GM12891 (cell line): ENCODE measurements at regions not wholly inside any gene's neighbourhood (a gene's known extent, or its start where the extent isn't known, plus 50 kb on each side); places are given as distances from the start of the nearest gene placed in this dataset.

Source experiments
- DNase-seq: peaks from one replicate; pipeline ENCODE4 v3.0.0; 2011; ENCODE audit warnings: low spot score; ENCODE audit not compliant: insufficient read length
- FAIRE-seq: peaks from 2 replicates; lab custom pipeline; 2011; peaks lifted over from hg19 to GRCh38; lab: Jason Lieb, UNC
- PAX5 ChIP-seq: IDR thresholded peaks from 2 replicates; pipeline ENCODE4 v1.6.1; 2011; ENCODE audit warnings: low read length, moderate library complexity, mild to moderate bottlenecking; ENCODE audit not compliant: insufficient read depth, severe bottlenecking
- POLR2A ChIP-seq: IDR thresholded peaks from 2 replicates; pipeline ENCODE4 v1.6.1; 2011; ENCODE audit warnings: low read depth, low read length, control low read depth
- POLR2AphosphoS5 ChIP-seq: IDR thresholded peaks from 2 replicates; pipeline ENCODE4 v1.6.1; 2011; ENCODE audit warnings: low read depth, low read length, control low read depth
- POU2F2 ChIP-seq: IDR thresholded peaks from 2 replicates; pipeline ENCODE4 v1.6.1; 2011; ENCODE audit warnings: low read depth, mild to moderate bottlenecking, control low read depth, low read length, moderate library complexity
- SPI1 ChIP-seq: IDR thresholded peaks from 2 replicates; pipeline ENCODE4 v1.6.1; 2011; ENCODE audit warnings: low read depth, low read length, control low read depth
- TAF1 ChIP-seq: IDR thresholded peaks from 2 replicates; pipeline ENCODE4 v1.6.1; 2011; ENCODE audit warnings: low read depth, low read length, control low read depth

DNA sequence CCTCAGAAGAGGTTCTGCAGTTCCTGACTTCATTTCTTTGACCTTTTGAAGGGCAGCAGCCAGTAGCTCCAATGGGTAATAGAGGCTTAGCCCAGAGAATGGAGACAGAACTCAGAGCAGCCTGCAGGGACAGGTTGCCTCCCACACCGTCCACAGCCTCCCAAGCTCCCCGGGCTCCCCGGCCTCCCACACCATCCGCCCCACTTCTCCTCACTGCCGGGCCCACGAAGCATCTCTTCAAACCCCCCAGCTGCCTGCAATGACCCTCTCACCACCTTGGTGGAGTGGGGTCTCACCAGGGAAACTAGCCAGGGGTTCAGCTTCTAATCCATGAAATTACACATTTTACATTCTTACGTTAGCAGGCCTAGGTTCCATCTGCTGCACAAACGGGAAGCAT lies 652.0 kb upstream of the SALL3 start:
- no peak for TF ChIP-seq PAX5
- TF ChIP-seq POLR2A, result no peak
- no peak for TF ChIP-seq POU2F2
- TF ChIP-seq TAF1, result no peak
- no peak for TF ChIP-seq POLR2AphosphoS5
- no peak for TF ChIP-seq SPI1
- FAIRE-seq, result no peak
- DNase-seq, result no peak

DNA sequence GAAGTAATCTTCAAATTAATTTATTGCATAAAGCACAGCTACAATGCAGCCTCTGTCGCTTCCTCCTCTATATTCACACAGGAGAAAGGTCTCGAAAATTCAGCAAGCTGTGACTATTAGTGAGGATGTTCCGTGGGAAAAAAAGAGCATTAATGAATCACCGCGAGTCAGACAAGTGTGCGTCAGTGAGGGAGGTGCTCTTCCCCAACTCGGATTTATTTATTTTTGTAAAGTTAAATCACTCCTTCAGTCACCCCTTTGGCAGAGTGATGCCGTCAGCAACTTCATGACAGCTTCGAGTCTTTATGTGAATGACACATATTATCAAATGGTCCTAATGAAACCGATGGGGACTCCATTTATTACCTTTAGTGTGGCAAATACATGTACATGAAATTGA lies 648.9 kb upstream of the SALL3 start:
- TF ChIP-seq POLR2AphosphoS5 (no peak), PAX5 (no peak), POU2F2 (no peak), POLR2A (no peak), SPI1 (no peak), TAF1 (no peak)
- DNase-seq, result no peak
- no peak for FAIRE-seq

DNA sequence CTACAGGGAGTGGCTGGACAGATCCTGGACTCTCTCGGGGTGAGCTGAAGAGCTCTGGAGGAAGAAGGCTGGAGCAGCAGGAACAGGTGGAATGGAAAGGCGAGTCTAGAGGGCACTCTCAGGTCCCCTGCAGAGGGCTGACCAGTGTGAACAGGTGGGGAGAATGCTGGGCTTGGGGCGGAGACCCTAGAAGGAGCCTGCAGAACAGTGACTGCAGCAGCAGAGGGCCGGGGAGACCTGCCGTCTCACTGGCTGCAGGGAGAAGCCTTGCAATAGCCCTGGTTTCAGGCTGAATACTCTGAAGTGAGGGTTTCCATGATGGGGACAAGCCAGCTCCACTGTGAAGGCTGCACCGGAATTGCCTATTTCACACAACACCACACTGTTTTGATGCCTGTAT lies 626.7 kb upstream of the SALL3 start:
- no peak for DNase-seq
- TF ChIP-seq PAX5, result no peak
- FAIRE-seq, result no peak

DNA sequence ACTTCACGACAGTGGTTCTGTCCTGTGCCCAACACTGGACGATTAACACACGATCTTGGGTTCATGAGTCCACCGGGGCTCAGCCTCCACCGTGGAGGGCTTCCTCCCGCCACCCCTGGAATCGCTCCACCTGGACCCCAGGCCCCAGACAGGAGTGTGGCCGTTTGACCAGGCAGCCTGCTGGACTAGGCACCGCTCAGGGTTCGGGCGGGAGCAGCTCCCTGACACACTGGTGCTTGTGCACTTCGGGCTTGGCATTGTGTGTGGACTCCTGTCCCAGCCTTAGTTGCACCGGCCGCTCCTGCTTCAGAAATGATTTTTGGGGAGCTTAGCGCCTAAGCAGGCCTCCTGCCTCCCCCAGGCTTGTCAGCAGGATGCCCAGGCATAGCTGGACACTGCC lies 617.4 kb upstream of the SALL3 start:
- TF ChIP-seq POLR2AphosphoS5 (no peak), SPI1 (no peak)
- FAIRE-seq (no peak), DNase-seq (no peak)

DNA sequence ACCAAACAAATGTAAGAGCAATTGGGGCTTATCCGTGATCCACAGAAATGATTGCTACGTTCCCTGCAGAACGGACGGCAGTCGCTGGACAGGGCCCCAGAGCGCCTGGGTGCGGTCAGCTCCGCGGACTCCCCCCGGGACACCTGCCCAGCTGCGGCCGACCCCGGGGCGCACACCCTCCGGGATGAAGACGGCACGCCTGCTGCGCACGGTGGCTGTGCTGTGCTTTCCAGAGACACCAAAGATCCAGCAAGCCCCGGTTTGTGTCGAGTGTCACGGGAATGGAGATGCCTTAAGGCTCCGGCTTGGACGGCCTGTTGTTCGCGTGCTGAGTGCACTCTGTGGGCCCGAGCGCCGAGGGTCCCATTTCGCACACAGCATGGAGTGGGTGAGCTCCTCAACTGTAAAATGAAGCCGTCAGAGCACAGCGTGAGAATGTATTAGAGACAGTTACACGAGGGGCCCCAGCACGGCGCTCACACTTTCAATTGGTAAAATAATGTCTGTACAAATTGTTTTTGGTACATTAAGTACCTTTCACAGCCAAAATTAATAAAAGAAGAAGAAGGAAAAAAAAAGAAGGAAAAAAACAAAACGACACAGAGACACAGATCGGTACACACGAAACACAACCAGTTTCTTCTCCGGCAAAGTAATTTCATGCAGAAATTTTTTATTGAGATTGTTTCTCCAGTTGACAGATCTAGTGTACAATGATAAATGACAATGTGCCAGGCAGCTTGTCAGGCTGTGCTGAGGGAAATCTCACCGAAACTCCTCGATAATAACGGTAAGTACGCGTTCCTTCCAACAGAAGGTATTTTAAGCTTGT lies 615.8 kb upstream of the SALL3 start:
- FAIRE-seq (no peak), DNase-seq (no peak)
- TF ChIP-seq TAF1 (no peak), POU2F2 (no peak), SPI1 (no peak), PAX5 (no peak), POLR2A (no peak), POLR2AphosphoS5 (no peak)

DNA sequence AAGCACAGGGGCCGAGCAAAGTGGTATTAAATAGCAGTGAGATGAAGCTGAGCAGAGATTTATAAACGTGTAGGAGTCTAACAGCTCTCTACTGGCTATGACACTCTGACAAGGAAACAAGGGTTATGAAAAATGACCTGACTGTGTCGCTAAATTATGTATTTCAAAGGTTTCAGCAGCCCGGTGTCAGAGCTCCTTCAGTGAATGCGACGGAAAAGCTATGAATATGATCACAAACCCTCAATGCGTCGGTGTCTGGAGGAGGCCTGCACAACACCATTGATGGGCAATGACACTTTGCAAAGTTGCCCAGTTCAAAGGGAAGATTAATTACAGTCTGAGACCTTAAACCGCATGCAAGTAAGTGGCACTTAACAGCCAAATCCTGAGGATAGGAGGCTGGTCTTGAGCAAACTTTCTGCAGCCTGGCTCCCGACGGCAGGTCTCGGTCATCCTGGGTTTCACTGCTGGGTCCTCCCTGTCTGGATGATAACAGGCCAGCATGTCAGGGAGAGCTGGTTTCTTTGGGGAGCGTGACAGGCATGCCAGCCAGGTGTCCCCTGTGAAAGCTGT lies 615.1 kb upstream of the SALL3 start:
- TF ChIP-seq POLR2AphosphoS5, result no peak
- no peak for TF ChIP-seq SPI1
- TF ChIP-seq PAX5, result no peak
- no peak for DNase-seq
- FAIRE-seq, result no peak

DNA sequence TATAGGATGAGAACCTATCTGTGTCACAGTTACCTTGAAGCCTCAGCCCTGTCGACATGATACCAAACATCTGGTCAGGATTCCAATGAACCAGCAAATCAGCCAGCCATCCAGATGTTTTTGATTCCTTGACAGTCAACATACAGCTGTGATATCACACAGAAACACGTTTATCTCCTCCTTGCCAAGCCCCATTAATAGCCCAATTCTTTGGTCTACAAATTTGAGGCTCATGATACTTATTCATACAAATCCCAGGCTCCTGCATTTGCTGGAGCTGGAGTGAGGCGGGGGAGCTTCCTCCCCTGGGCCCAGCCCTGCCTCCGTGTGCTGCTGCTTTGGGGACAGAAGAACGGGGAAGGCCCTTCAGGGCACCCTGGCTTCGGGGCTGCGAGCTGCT lies 611.6 kb upstream of the SALL3 start:
- FAIRE-seq, result no peak
- DNase-seq, result no peak
- TF ChIP-seq PAX5 (no peak), POLR2A (no peak), SPI1 (no peak), POLR2AphosphoS5 (no peak), POU2F2 (no peak), TAF1 (no peak)

DNA sequence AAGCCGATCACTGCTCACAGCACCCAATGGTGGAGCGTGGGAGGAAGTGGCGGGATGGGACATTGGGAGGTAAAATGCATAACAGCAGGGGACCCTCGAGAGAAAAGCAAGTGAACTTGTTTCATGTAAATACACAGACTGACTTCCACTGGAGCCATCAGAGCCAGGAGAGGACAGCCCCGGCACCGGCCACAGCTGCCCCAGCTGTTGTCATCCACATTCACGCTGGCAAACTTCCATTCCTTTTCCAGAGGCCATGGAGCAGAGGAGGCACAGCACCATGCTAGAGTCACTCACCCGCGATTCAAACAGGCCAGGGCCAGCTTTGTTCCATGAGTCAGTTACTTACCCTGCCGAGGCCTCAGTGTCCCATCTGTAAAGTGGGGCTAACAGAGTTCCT lies 610.9 kb upstream of the SALL3 start:
- no peak for FAIRE-seq
- no peak for DNase-seq
- no peak for TF ChIP-seq SPI1
- no peak for TF ChIP-seq POLR2A
- no peak for TF ChIP-seq PAX5
- no peak for TF ChIP-seq POLR2AphosphoS5
- TF ChIP-seq TAF1, result no peak
- TF ChIP-seq POU2F2, result no peak

DNA sequence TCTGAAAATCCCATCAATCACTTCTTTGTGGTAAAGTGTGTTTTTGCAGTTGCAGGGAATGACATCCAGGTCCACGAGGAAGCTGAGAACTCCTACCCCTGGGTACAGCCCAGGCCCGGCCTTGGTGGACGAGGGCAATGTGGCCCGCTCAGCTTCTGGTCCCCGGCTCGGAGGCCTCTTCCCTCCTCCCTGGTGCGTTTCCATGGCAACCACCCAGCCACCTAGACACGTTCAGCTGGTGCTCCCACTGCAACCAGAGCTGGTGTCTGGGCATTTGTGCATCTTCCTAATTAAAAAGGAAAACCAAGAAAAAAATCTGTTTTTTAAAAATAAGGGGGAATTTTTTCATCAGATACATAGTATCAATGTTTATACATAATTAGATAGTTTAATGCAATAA lies 603.6 kb upstream of the SALL3 start:
- DNase-seq (no peak), FAIRE-seq (no peak)
- TF ChIP-seq SPI1, result no peak
- TF ChIP-seq POLR2A, result no peak
- no peak for TF ChIP-seq PAX5
- TF ChIP-seq POU2F2, result no peak
- TF ChIP-seq POLR2AphosphoS5, result no peak
- TF ChIP-seq TAF1, result no peak

DNA sequence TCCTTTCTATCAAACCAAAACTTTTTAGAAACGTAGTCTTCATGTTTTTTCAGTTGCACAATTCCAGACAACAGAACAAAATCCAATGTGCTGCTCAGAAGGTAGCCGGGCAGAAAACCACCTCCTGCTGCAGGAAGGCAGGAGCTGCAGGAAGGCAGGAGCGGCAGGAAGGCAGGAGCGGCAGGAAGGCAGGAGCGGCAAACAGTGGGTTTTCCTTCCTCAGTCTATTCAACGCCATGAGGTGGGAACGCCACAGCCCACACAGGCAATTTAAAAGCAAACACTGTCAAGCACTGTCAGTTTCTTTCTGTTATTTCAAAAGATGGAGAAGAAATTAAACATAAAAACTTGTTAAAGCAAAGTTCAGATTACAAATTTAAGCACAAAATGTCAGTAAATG lies 601.2 kb upstream of the SALL3 start:
- FAIRE-seq (no peak), DNase-seq (no peak)
- TF ChIP-seq POLR2AphosphoS5, result no peak
- TF ChIP-seq POLR2A, result no peak
- no peak for TF ChIP-seq TAF1
